SK-N-DZ (cell line): ENCODE measurements at regions not wholly inside any gene's neighbourhood (a gene's known extent, or its start where the extent isn't known, plus 50 kb on each side); places are given as distances from the start of the nearest gene placed in this dataset.
"Not testable (repeated sequence)": the region's sequence is repeated elsewhere in the genome, so short reads cannot be mapped to it uniquely, and the experiment has no call there.

ENCODE experiments used
- DNase-seq: peaks from one replicate; pipeline ENCODE4 v3.0.0-alpha.2; 2015; ENCODE audit warnings: low spot score

GRCh38 chr9:42377530-42378417, 194.3 kb downstream of the SPATA31A6 start:
- DNase-seq = not testable (repeated sequence)

- DNase-seq = no peak
Measured at GRCh38 chr9:42378418-42378815, 195.0 kb downstream of the SPATA31A6 start.

- DNase-seq = not testable (repeated sequence)
Measured at GRCh38 chr9:42379602-42380001, 196.1 kb downstream of the SPATA31A6 start.

GRCh38 chr9:42384585-42384984, 201.1 kb downstream of the SPATA31A6 start:
- not testable (repeated sequence) for DNase-seq

GRCh38 chr9:42385574-42386120, 202.2 kb downstream of the SPATA31A6 start:
- DNase-seq = not testable (repeated sequence)

- DNase-seq = peak; percentile 9
Measured at GRCh38 chr9:42386477-42386876, 203.0 kb downstream of the SPATA31A6 start.

GRCh38 chr9:42388146-42388690, 204.8 kb downstream of the SPATA31A6 start:
- DNase-seq = peak; percentile 8

- peak; percentile 6 for DNase-seq
Measured at GRCh38 chr9:42388846-42389245, 205.4 kb downstream of the SPATA31A6 start.

GRCh38 chr9:42392773-42393455, 209.5 kb downstream of the SPATA31A6 start:
- DNase-seq = not testable (repeated sequence)

GRCh38 chr9:42396318-42396717, 212.9 kb downstream of the SPATA31A6 start:
- no peak for DNase-seq

GRCh38 chr9:42397336-42397735, 213.9 kb downstream of the SPATA31A6 start:
- DNase-seq = not testable (repeated sequence)

- not testable (repeated sequence) for DNase-seq
Measured at GRCh38 chr9:42402919-42403318, 219.5 kb downstream of the SPATA31A6 start.

GRCh38 chr9:42409581-42409980, 226.1 kb downstream of the SPATA31A6 start:
- DNase-seq = not testable (repeated sequence)

GRCh38 chr9:42412354-42412753, 228.9 kb downstream of the SPATA31A6 start:
- DNase-seq = not testable (repeated sequence)

GRCh38 chr9:42414865-42415264, 231.4 kb downstream of the SPATA31A6 start:
- DNase-seq = not testable (repeated sequence)

- DNase-seq = not testable (repeated sequence)
Measured at GRCh38 chr9:42419652-42420051, 236.2 kb downstream of the SPATA31A6 start.

- not testable (repeated sequence) for DNase-seq
Measured at GRCh38 chr9:42420324-42420723, 236.9 kb downstream of the SPATA31A6 start.

GRCh38 chr9:42421630-42422029, 238.2 kb downstream of the SPATA31A6 start:
- DNase-seq = not testable (repeated sequence)

GRCh38 chr9:42430674-42431615, 247.5 kb downstream of the SPATA31A6 start:
- not testable (repeated sequence) for DNase-seq

GRCh38 chr9:42431616-42432010, 248.2 kb downstream of the SPATA31A6 start:
- not testable (repeated sequence) for DNase-seq
